ENCODE measurements at regions not wholly inside any gene's neighbourhood (a gene's known extent, or its start where the extent isn't known, plus 50 kb on each side); places are given as distances from the start of the nearest gene placed in this dataset.

DNA sequence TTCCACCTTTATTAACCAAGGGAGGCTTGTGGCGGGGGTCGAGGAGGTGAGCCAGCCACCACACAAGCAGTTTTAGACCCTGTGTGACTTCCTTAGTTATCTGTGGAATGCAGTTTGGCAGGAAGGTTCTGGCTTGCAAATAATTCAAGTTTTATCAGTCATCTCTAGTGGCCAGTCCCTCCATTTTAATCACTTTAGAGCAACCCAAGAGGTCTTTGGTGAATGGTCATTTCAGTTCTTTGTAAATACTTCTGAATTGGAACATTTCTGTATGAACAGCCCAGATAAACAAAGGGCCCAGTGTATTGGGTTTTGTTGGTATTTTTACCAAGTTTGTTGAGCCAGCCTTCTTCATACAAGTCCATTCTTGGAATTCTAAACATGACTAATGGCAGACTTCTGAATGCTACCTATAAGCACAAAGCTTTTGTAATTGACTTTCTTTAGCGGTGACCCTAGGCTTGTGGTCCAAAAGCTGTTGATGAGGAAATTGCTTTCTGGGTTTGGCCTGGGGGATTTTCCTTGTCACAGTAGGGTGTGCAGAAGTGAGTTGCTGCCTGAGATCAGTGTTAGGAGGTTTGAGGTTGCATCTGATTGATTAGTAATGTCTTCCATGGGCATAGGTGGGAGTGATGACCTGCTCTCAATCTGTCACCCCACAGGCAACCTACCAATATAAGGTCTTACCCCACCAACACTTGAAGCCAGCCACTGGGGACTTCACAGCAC lies 193.3 kb upstream of the TOPAZ1 start:
- TF ChIP-seq CTCF (IDR thresholded peaks at IDR 0.05) (no peak), POLR2AphosphoS5 (IDR thresholded peaks at IDR 0.05; ENCODE audit: low read depth, low read length) (no peak), SIN3A (IDR thresholded peaks at IDR 0.05; ENCODE audit: borderline replicate concordance, insufficient read depth, low read depth, low read length) (no peak), REST (IDR thresholded peaks at IDR 0.05; ENCODE audit: insufficient read depth in 1 of 2, low read depth in 2 of 2, low read length in 1 of 2) (no peak)

All from Panc1 (cell line).